ENCODE measurements at regions not wholly inside any gene's neighbourhood (a gene's known extent, or its start where the extent isn't known, plus 50 kb on each side); places are given as distances from the start of the nearest gene placed in this dataset.

- no peak for DNase-seq
These were observed 105.4 kb upstream of the ESR1 start for GRCh38 chr6:151701911-151702562.

- DNase-seq, result no peak
These were observed 104.4 kb upstream of the ESR1 start for GRCh38 chr6:151702851-151703658.

- DNase-seq, result no peak
These were observed 103.1 kb upstream of the ESR1 start for GRCh38 chr6:151704383-151704782.

GRCh38 chr6:151705993-151706733 is 101.3 kb upstream of the ESR1 start:
- no peak for DNase-seq

DNA sequence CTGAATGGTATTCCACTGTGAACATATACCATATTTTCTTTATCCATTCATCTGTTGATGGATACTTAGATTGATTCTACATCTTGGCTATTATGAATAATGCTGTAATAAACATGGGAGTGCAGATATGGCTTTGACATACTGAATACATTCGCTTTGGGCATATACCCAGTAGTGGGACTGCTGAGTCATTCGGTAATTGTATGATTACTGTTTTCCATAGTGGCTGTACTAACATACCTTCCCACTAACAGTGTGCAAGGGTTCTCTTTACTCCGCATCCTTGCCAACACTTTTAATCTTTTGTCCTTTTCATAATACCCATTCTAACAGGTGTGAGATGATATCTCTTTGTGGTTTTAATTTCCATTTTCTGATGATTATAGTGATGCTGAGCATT is 98.2 kb upstream of the ESR1 start:
- DNase-seq, result no peak

- DNase-seq, result no peak
These were observed 91.0 kb upstream of the ESR1 start for GRCh38 chr6:151716526-151716932.

GRCh38 chr6:151719070-151719469 is 88.4 kb upstream of the ESR1 start:
- DNase-seq, result no peak

DNA sequence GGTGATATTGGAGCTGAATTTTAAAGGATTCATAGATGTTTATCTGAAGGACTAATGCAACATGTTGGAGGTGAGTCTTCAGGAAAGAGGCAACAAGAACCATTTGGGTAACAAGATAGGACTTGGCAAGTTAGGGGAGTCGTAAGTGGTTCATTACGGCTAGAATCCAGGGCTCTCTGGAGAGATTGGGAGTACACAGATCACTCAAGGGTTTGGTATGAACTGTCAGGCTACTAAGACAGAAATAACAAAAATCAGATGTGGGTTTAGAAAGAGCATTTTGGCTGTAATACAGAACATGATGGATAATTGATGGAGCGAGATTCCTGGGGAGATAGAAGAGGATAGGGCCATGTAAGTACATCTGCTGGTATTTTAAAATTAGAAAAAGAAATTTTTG is 86.3 kb upstream of the ESR1 start:
- DNase-seq, result no peak

GRCh38 chr6:151721671-151722070 is 85.8 kb upstream of the ESR1 start:
- no peak for DNase-seq

- DNase-seq, result no peak
These were observed 85.1 kb upstream of the ESR1 start for GRCh38 chr6:151722342-151722741.

DNA sequence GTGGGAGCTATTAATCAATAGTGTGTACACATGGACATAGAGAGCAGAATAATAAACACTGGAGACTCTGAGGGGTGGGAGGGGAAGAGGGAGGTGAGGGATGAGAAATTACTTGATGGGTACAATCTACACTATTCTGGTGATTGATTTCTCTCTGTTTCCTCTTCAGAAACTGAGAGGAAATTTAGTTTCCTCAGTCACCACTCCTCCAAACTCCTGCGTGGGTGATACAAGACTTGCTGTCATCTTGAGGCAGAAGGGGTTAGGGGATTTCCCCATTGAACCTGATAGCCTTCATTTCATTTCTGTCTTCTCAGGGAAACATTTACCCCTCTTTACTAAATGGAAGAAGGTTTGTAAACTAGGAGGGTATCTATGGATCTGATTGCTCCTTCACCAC is 84.3 kb upstream of the ESR1 start:
- DNase-seq, result no peak

DNA sequence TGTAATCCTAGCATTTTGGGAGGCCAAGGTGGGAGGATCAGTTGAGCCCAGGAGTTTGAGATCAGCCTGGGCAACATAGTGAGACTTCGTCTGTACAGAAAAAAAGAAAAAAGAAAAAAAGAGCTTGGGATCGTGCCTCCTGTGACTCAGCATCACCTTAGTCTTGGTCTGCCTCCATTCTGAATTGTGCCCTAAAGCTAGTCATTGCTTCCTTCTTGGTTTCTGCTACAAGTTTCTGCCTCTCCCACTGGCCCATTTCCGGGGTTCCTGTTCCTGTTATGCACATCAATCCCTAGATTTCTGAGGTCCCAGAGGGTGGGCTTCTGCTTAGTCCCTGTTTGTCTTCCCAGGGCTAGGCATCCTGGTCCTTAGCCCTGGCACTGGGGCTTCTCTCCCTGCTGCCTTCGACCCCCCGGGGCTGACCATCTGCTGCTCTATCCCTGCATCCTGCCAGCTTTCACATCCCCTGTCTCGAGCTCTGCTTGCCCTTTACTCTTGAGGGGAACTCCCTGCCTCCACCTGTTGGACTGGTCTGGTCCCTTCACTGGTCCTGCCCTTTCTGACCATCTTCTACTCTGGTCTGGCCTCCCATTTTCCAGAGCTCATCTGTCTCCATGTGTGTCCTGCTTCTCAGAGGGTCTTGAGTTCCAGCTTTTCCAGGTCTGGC is 77.5 kb upstream of the ESR1 start:
- DNase-seq, result no peak

- DNase-seq, result no peak
These were observed 77.0 kb upstream of the ESR1 start for GRCh38 chr6:151730496-151730870.

DNA sequence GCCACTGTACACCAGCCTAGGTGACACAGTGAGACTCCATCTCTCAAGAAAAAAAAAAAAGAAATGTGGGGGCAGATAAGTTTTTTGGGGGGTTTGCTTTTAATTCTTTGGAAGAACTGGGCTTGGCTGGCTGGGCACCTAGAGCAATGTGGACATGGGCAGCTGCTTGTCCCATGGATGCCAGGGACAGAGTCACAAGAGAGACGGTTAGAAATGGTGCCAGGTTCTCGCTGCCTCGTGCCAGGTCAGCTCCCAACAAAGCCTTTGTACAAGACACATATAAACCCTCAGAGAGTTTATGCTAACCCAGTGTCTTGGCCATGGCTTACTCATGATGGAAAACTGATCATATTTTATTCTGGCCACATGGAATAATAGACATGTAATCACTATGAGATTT is 76.2 kb upstream of the ESR1 start:
- DNase-seq, result no peak

DNA sequence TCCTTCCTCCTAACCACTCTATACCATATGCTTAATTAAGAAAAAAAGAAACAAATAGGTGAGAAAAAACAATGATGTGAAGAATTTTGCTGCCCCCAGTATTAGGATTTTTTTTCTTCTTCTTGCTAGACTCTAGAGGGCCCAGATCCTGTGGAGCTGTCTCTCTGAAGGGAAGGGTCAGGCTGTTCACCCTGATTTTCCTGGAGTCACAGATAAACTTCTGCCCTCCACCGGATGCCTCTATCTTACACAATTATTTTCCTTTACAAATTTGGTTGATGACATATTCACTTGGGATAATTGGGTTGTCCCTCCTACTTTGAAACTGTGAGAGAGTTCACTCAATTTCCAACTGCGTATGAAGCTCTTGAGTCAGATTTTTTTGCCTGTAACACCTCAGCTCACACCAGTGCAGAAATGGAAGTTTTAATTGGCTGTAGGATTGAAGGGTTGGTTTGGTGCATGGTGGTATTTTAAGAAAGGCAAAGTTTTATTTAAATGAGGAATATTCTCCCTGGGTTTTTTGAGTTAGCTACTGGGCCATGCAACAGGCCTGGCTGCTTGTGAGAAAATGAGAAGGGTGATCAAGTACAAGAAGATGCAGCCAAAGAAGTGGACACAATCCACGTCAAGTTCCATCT is 73.7 kb upstream of the ESR1 start:
- no peak for DNase-seq

GRCh38 chr6:151738267-151738666 is 69.2 kb upstream of the ESR1 start:
- DNase-seq, result no peak

- DNase-seq, result no peak
These were observed 68.5 kb upstream of the ESR1 start for GRCh38 chr6:151738960-151739359.

DNA sequence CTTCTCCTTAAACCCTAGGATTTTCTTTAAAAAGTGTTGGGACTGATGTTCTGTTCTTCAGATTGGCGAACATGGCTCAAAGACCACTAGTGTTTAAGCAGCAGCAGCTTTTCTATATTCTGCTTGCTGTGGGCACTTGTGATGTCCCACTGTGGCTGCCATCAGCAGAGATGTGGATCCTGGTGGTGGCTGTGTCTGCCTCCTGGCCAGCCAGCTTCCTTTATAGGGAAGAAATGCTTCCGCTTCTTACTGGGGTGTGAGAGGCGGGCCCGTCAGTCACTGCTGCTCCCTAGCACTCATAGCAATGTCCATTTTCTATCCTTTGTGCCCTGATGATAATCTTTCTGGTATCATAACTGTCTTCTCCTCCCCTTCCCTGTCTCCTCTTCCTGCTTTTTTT is 66.7 kb upstream of the ESR1 start:
- no peak for DNase-seq

GRCh38 chr6:151747896-151748295 is 59.6 kb upstream of the ESR1 start:
- no peak for DNase-seq

DNA sequence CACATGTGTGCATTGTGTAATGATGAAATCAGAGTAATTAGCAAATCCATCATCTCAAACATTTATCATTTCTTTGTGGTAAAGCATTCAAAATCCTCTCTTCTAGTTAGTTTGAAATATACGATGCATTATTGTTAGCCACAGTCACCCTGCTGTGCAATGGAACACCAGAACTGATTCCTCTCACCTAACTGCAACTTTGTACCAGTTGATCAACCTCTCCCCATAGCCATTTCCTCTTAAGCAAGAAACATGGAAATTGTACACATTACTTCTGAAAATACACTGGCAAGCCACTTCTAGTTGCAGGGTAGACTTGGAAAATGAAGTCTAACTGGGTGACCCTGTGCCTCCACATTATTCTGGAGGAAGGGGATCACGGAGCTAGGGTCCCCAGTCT is 58.1 kb upstream of the ESR1 start:
- DNase-seq, result no peak

DNA sequence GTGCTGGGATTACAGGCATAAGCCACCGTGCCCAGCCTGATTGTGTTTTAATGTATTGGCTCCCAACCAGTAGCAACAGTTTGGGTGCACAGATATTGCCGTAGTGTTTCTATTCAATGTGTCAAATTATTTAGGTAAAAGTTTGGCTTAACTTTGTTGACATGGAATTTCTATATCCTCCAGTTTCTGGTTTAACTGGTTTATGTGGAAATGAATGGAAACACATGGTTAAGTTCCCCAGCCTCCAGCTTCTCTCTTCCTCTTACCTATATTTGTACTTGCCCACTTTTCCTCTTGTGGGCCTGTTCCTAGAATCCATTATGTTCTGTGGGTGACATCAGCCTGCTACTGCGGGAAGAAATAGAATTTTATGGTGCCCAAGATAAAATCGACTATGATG is 53.9 kb upstream of the ESR1 start:
- no peak for DNase-seq

GRCh38 chr6:151757506-151757955 is 50.0 kb upstream of the ESR1 start:
- peak; percentile 17 for DNase-seq

All from dermis blood vessel endothelial cell (primary cell).